Astrocyte of the cerebellum (primary cell): ENCODE measurements at regions not wholly inside any gene's neighbourhood (a gene's known extent, or its start where the extent isn't known, plus 50 kb on each side); places are given as distances from the start of the nearest gene placed in this dataset.

Experiments used
- DNase-seq: peaks from one replicate; pipeline ENCODE4 v3.0.0-alpha.2; 2011; ENCODE audit warnings: low read depth
- H3K4me3 ChIP-seq: 2 replicates; pipeline ENCODE4 v1.5.1; 2011; ENCODE audit warnings: mild to moderate bottlenecking, low read depth, low read length, moderate library complexity
- in situ Hi-C: cut with HindIII; loops from 2 replicates; pipeline ENCODE4 v1.10.0; 2017; ENCODE audit warnings: low sequenced_read_pairs
- TF ChIP-seq, protein P1 (sequence below): IDR thresholded peaks from 2 replicates; pipeline ENCODE4 v1.5.1; 2012; ENCODE audit warnings: low read length, low read depth, moderate library complexity, mild to moderate bottlenecking; ENCODE audit errors: missing control alignments

DNA sequence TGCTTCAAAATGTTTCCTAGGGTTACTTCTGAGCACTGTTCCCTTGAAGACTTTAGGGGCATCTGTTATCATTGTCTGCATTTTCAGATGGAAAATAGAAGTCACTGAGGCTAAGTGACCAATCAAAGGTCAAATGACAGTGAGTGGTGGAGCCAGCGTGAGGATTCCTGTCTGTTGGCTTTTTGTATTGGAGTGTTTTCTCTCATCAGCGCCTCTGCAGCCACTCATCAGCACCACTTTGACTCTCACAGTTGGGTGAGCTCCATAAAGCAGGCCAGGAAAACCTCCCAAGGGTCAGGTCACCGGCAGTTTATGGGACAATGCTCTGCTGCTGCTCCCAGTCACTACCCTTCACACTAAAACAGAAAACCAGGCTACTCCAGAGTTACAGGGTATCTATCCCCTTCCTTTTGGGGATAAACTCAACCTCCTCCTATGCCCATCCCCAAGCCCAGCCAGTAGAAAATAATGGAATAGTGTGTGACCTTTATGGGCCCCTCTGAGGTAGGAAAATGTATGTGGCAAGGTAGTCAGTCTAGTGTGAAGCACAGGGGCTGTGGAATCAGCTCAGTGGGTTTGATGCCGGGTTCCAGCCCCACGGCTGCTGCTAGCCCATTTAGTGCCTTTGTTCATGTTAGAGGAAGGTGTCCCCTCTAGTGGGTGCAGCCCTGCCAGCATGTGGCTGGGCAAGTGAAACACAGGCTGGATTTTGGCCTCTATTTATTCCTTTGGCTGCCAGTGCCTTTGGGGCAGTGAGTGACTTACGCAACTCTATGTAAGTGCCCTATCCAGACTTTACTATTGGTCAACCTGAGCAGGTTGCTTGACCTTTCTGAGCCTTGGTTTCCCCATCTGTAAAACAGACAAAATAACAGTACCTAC lies 133.8 kb upstream of the CPM start:
- in situ Hi-C loops, result no loop called here
- no peak for DNase-seq

DNA sequence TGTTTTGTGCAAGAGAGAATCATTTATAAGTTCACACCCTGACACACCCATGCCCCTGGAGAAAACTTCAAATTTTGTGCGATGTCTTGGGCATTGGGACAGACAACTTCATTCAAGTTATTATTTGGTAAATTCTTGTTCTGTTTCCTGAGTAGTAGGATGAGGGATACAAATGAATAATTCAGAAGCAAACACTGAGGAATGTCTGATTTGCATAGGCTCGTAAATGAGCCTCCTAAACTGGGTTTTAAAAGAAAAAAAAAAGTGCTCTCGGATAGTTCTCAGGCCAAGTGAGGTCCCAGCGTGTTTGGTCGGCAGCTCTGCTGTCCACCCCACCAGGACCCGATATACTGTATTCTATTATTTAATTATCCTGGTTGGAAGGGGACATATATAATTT lies 134.7 kb upstream of the CPM start:
- in situ Hi-C loops, result no loop called here
- TF ChIP-seq, protein P1, sequence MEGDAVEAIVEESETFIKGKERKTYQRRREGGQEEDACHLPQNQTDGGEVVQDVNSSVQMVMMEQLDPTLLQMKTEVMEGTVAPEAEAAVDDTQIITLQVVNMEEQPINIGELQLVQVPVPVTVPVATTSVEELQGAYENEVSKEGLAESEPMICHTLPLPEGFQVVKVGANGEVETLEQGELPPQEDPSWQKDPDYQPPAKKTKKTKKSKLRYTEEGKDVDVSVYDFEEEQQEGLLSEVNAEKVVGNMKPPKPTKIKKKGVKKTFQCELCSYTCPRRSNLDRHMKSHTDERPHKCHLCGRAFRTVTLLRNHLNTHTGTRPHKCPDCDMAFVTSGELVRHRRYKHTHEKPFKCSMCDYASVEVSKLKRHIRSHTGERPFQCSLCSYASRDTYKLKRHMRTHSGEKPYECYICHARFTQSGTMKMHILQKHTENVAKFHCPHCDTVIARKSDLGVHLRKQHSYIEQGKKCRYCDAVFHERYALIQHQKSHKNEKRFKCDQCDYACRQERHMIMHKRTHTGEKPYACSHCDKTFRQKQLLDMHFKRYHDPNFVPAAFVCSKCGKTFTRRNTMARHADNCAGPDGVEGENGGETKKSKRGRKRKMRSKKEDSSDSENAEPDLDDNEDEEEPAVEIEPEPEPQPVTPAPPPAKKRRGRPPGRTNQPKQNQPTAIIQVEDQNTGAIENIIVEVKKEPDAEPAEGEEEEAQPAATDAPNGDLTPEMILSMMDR, result no peak
- no peak overlapping the region for H3K4me3 ChIP-seq
- DNase-seq, result no peak

More for the DNA sequence above, 133.8 kb upstream of the CPM start:
- TF ChIP-seq, protein P1, result no peak
- H3K4me3 ChIP-seq, result no peak overlapping the region

DNA sequence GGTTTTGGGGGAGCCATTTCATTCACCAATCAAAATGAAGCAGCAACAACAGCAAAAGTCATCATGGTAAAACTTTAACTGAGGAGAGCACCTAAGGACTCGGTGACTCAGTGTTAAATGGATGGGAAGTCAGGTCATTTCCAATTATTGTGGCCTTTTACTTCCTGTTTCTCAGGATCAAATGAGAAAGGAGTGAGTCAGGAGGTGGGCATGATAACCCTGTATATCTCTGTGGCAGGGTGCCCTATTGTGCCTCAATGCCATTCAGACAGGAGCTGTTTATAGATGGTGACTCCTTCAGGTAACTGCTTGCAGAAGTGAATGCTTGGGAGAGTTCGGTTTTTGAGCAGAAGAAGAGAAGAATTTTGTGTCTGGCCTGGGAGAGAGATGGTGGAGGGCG lies 135.5 kb upstream of the CPM start:
- in situ Hi-C loops, result no loop called here
- H3K4me3 ChIP-seq, result no peak overlapping the region
- TF ChIP-seq, protein P1, result no peak
- DNase-seq, result no peak

DNA sequence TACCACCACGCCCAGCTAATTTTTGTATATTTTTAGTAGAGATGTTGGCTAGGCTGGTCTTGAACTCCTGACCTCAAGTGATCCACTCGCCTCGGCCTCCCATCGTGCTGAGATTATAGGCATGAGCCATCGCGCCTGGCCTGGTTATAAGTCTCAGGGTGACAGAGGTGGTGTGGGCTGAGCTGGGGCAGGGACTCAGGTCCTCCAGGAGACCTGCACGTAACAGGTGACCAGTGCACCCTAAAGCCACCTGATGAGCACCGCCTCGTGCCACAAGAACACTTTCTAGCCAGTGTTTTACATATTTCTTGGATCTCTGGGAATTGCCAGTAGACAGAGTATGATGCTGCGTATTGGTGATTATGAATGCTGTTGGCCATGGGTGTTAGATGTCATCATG lies 136.5 kb upstream of the CPM start:
- in situ Hi-C loops, result no loop called here
- H3K4me3 ChIP-seq, result no peak overlapping the region
- DNase-seq, result no peak
- TF ChIP-seq, protein P1, result no peak

DNA sequence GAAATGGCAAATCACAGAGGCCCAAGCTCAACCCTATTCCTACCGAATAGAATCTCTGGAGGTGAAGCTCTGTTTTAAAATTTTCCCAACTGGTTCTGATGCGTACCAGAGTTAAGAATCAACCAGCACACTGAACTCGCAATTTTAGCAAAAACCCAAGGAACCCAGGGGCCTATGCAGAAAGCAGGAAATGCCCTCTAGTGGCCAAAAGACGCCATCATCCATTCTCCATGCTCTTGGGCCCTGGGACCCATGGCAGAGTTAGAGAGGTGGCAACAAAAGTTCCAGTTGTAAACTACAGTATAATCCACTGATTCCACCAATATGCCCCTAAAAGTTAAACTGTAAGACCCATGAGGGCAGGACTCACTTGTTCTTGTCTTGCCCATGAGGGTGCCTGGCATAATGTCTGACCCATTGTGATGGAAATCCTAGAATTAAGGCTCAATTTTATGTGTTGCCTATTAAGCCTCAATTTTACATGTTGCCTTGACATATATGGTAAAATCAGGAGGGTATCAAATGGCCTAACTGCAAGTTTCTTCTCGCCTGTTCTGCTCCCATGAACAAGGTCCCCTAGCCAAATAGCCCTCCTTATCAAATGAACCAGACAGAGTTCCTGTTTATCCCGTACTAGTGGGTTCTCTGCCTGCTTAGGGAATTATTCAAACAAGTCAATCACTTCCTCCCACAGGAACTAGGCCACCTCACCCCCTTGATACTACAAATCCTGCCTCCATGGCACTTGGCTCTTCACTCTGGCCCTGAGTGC lies 137.5 kb upstream of the CPM start:
- H3K4me3 ChIP-seq, result no peak overlapping the region
- TF ChIP-seq, protein P1, result peak; percentile 96
- in situ Hi-C loops, result no loop called here
- peak; percentile 42 for DNase-seq

DNA sequence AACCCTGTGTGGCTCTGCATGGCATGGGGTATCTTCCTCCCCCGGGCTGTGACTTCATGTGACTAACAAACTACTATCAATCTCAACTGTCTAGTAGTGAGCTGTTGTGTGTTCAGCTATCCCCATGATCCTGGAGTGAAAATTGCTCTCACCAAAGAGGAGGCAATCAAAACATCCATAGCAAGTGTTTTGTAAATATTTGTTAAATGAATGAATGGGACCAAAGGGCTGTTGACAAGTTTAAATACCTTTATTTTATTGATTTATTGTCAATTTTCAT lies 138.1 kb upstream of the CPM start:
- H3K4me3 ChIP-seq, result no peak overlapping the region
- no peak for DNase-seq
- in situ Hi-C loops, result no loop called here
- TF ChIP-seq, protein P1, result no peak
